Stomach (tissue), 4 donors: ENCODE measurements at regions not wholly inside any gene's neighbourhood (a gene's known extent, or its start where the extent isn't known, plus 50 kb on each side); places are given as distances from the start of the nearest gene placed in this dataset.

Source experiments
- EP300 ChIP-seq: sonication (generic); formaldehyde crosslinking; IDR thresholded peaks from one replicate; pipeline ENCODE4 v1.6.1; 2017; ENCODE audit warnings: antibody characterized with exemption
- TF ChIP-seq, protein P1 (sequence below), 7 experiments: fragments of 450-650 bp in 4 of 7; fragments of 200-600 bp in 3 of 7; sonication (generic) in 3 of 7; IDR thresholded peaks; one replicate each; pipeline ENCODE4 v1.5.1; 2016 to 2019; ENCODE audit warnings: antibody characterized with exemption in 7 of 7, control low read depth in 2 of 7, mild to moderate bottlenecking in 1 of 7

DNA sequence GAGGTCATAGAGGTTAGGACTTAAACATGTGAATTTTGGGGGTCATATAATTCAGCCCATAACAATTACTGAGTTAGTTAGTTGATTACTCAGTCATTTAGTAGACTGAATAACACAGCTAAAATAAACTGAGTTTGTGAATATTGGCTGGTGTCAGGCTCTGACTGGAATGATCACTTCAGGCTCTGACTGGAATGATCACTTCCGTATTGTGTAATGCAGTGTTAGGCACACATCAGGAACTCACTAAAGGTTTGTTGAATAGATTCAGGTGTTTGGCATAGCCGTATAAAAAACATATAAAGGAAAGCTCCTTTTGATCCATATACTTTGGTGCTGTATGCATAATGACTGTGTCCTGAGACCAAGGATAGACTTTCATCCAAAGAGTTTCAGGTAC lies 610.5 kb downstream of the INSC start:
- TF ChIP-seq, protein P1, sequence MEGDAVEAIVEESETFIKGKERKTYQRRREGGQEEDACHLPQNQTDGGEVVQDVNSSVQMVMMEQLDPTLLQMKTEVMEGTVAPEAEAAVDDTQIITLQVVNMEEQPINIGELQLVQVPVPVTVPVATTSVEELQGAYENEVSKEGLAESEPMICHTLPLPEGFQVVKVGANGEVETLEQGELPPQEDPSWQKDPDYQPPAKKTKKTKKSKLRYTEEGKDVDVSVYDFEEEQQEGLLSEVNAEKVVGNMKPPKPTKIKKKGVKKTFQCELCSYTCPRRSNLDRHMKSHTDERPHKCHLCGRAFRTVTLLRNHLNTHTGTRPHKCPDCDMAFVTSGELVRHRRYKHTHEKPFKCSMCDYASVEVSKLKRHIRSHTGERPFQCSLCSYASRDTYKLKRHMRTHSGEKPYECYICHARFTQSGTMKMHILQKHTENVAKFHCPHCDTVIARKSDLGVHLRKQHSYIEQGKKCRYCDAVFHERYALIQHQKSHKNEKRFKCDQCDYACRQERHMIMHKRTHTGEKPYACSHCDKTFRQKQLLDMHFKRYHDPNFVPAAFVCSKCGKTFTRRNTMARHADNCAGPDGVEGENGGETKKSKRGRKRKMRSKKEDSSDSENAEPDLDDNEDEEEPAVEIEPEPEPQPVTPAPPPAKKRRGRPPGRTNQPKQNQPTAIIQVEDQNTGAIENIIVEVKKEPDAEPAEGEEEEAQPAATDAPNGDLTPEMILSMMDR (IDR thresholded peaks at IDR 0.05): no peak
- TF ChIP-seq EP300: no peak
